Lung microvascular endothelial cell (primary cell): ENCODE measurements at regions not wholly inside any gene's neighbourhood (a gene's known extent, or its start where the extent isn't known, plus 50 kb on each side); places are given as distances from the start of the nearest gene placed in this dataset.

ENCODE experiments used
- DNase-seq, 2 donors: peaks; one replicate each; pipeline versions ENCODE4 v3.0.0 to v3.0.0-alpha.2; 2010; ENCODE audit warnings: low read depth in 2 of 2

- no peak for DNase-seq
Measured at GRCh38 chr14:42011221-42011620, 404.5 kb downstream of the LRFN5 start.

DNA sequence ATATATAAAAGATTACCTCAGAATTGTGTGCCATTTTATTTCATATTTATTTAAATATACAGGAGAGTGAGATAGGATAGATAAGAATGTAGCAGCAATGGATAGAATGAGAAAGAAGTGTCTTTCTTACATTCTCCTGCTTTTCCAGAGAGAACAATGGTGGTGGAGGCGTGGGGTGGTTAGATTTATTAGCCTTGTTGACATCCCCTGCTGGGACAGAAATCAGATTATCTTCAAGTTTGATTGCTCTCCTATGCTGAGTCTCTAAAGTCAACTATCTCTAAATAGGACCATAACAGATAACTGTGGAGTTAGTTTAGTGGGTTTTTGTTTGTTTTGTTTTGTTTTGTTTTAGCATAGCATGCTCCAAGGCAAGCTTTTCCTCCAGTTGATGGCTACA is 397.6 kb downstream of the LRFN5 start:
- DNase-seq = no peak

DNA sequence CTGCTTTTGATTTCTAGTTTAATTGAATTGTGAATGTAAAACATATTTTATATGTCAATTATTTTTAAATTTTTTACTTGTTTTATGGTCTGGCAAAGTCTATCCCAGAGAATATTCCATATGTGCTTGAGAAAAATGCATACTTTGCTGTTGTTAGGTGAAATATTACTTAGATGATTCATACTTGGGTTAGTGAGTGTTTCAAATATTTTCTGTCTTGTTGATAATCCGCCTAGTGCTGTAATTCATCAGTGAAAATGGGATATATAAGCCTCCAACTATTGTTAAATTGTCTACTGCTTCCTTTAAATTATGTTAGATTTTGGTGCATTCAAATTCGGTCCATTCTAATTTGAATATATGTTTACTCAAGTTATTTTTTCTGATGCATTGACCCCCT is 395.5 kb downstream of the LRFN5 start:
- no peak for DNase-seq

DNA sequence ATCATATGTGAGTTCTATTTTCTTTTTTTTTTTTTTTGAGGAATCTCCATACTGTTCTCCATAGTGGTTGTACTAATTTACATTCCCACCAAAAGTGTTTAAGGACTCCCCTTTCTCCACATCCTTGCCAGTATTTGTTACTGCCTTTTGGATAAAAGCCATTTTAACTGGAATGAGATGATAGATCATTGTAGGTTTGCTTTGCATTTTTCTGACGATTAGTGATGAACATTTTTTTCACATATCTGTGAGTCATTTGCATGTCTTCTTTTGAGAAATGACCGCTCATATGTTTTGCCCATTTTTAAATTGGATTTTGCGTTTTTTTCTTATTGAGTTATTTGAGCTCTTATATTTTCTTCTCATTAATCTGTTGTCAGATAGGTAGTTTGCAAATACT is 394.8 kb downstream of the LRFN5 start:
- DNase-seq = no peak

DNA sequence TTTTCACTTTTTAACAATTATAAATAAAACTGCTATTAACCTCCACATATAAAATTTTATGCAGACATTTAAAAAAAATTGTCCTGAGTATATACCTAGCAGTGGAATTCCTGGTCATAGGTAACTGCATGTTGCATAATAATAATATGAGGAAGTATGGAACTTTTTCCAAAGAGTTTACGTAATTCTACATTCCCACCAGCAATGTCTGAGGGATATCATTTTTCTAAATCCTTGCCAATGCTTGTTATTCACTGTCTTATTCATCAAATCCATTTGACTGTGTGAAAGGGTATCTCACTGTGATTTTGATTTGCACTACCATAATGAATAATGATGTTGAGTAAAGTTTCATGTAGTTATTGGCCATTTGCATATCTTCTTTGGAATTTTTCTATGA is 393.8 kb downstream of the LRFN5 start:
- DNase-seq = no peak

GRCh38 chr14:41993687-41994086 is 387.0 kb downstream of the LRFN5 start:
- DNase-seq = no peak

DNA sequence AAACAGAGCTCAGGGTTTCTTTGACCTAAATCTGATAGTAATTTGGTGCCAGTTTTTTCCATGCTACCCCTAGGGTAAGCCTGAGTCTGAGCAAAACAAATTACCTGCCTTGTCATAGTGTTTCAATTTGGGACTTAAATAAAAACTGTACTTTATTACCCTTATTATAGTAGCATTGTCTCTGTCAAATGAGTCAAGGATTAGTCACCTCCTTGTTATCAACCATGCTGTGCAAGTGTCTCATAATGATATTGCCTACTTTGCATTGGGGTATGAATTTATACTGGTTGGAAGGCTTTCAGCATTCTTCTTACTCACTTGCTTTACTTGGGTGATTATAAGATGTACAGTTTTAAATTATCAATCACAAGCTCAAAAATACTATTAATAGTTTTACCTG is 380.0 kb downstream of the LRFN5 start:
- no peak for DNase-seq

GRCh38 chr14:41986083-41986645 is 379.5 kb downstream of the LRFN5 start:
- DNase-seq = no peak

- no peak for DNase-seq
Measured at GRCh38 chr14:41973178-41973577, 366.5 kb downstream of the LRFN5 start.

DNA sequence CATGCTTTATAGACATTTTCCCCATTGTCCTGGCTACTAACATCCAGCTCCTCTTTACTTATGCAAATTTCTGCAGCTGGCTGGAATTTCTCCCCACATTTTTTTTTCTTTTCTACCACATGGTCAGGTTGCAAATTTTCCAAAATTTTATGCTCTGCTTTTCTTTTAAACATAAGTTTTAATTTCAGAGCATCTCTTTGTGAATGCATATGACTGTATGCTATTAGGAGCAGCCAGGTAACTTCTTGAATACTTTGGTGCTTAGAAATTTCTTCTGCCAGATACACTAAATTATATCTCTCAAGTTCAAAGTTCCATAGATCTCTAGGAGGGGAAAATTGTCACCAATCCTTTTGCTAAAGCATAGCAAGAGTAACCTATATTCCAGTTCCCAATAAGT is 365.9 kb downstream of the LRFN5 start:
- DNase-seq = no peak

GRCh38 chr14:41960281-41960680 is 353.6 kb downstream of the LRFN5 start:
- DNase-seq = no peak

DNA sequence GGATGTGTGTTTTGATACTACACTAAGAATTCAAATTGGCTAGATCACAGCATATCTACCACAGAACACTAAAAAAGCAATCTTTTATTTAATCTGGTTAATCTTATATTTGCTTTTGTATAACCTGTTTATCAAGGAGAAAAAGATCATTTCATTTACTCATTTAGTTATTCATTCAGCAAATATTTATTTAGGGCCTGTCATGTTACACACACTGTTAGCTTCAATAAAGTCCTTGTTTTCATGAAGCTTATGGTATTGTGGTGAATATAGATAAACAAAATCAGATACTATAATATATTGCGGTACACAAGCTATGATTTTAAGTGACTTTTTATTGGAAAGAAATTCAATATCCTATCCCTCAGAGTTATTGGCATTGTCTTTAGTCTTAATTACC is 350.8 kb downstream of the LRFN5 start:
- no peak for DNase-seq
